NT2/D1 (cell line): ENCODE measurements at regions not wholly inside any gene's neighbourhood (a gene's known extent, or its start where the extent isn't known, plus 50 kb on each side); places are given as distances from the start of the nearest gene placed in this dataset.

Experiments
- SUZ12 ChIP-seq: IDR thresholded peaks from 2 replicates; pipeline ENCODE4 v1.6.1; 2011; ENCODE audit not compliant: insufficient read length, insufficient read depth; ENCODE audit errors: extremely low read depth
- YY1 ChIP-seq: IDR thresholded peaks from 2 replicates; pipeline ENCODE4 v1.6.1; 2011; ENCODE audit not compliant: insufficient read length, insufficient read depth
- ZNF274 ChIP-seq: IDR thresholded peaks from 2 replicates; pipeline ENCODE4 v1.6.1; 2011; ENCODE audit warnings: mild to moderate bottlenecking, low read depth, low read length

DNA sequence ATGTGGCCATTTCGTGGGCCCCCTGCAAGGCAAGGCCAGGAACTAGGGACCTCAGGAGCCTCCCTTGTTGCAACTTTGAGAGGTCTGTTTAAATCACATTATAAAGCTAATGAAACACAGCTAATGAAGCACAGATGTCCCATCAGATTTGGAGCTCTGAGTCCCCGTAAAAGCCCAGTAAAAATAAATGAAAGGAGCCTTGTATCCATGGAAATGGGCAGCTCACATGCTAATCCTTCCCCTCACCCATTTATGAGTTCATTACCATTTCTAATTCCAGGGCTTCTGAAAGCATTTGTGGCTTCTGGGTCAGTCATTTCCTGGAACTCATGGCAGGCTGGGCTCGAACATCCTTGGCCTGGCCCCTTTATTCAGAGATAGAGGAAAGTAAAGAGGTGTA, 274.8 kb downstream of the SS18 start:
- no peak for TF ChIP-seq YY1
- no peak for TF ChIP-seq SUZ12
- TF ChIP-seq ZNF274, result no peak
